ENCODE measurements at regions not wholly inside any gene's neighbourhood (a gene's known extent, or its start where the extent isn't known, plus 50 kb on each side); places are given as distances from the start of the nearest gene placed in this dataset.

GRCh38 chr15:58295637-58296215 is 136.1 kb upstream of the LIPC start:
- Histone ChIP-seq H3K27me3 (ENCODE audit: control insufficient read depth, insufficient read depth, low read length) (no peaks in the 10 kb centered on the region), H3K4me3 (ENCODE audit: low read depth, low read length) (no peak overlapping the region), H3K36me3 (ENCODE audit: control insufficient read depth, insufficient read depth, low read length) (no peaks in the 10 kb centered on the region)
- no peak for DNase-seq (ENCODE audit: low read depth)
- no peak for TF ChIP-seq CTCF (IDR thresholded peaks at IDR 0.05; ENCODE audit: insufficient read depth, low read length, poor library complexity, severe bottlenecking)

GRCh38 chr15:58296276-58296675 is 135.5 kb upstream of the LIPC start:
- no peak overlapping the region for H3K4me3 ChIP-seq (ENCODE audit: low read depth, low read length)
- H3K36me3 ChIP-seq (ENCODE audit: control insufficient read depth, insufficient read depth, low read length) = no peaks in the 10 kb centered on the region
- no peak for TF ChIP-seq CTCF (IDR thresholded peaks at IDR 0.05; ENCODE audit: insufficient read depth, low read length, poor library complexity, severe bottlenecking)
- no peak for DNase-seq (ENCODE audit: low read depth)
- H3K27me3 ChIP-seq (ENCODE audit: control insufficient read depth, insufficient read depth, low read length) = no peaks in the 10 kb centered on the region

- no peaks in the 10 kb centered on the region for H3K36me3 ChIP-seq (ENCODE audit: control insufficient read depth, insufficient read depth, low read length)
- H3K4me3 ChIP-seq (ENCODE audit: low read depth, low read length) = no peak overlapping the region
- TF ChIP-seq CTCF (IDR thresholded peaks at IDR 0.05; ENCODE audit: insufficient read depth, low read length, poor library complexity, severe bottlenecking) = no peak
- DNase-seq (ENCODE audit: low read depth) = no peak
- H3K27me3 ChIP-seq (ENCODE audit: control insufficient read depth, insufficient read depth, low read length) = no peaks in the 10 kb centered on the region
Measured at GRCh38 chr15:58297639-58298038, 134.2 kb upstream of the LIPC start.

- no peak overlapping the region for H3K4me3 ChIP-seq (ENCODE audit: low read depth, low read length)
- no peak for TF ChIP-seq CTCF (IDR thresholded peaks at IDR 0.05; ENCODE audit: insufficient read depth, low read length, poor library complexity, severe bottlenecking)
- no peaks in the 10 kb centered on the region for H3K27me3 ChIP-seq (ENCODE audit: control insufficient read depth, insufficient read depth, low read length)
- DNase-seq (ENCODE audit: low read depth) = no peak
- H3K36me3 ChIP-seq (ENCODE audit: control insufficient read depth, insufficient read depth, low read length) = no peaks in the 10 kb centered on the region
Measured at GRCh38 chr15:58298879-58299850, 132.6 kb upstream of the LIPC start.

GRCh38 chr15:58302832-58303231 is 129.0 kb upstream of the LIPC start:
- no peak for DNase-seq (ENCODE audit: low read depth)
- Histone ChIP-seq H3K27me3 (ENCODE audit: control insufficient read depth, insufficient read depth, low read length) (no peaks in the 10 kb centered on the region), H3K36me3 (ENCODE audit: control insufficient read depth, insufficient read depth, low read length) (no peaks in the 10 kb centered on the region), H3K4me3 (ENCODE audit: low read depth, low read length) (no peak overlapping the region)
- no peak for TF ChIP-seq CTCF (IDR thresholded peaks at IDR 0.05; ENCODE audit: insufficient read depth, low read length, poor library complexity, severe bottlenecking)

Measured in kidney epithelial cell (primary cell).